Astrocyte (in vitro differentiated cells and primary cell): ENCODE measurements at regions not wholly inside any gene's neighbourhood (a gene's known extent, or its start where the extent isn't known, plus 50 kb on each side); places are given as distances from the start of the nearest gene placed in this dataset.

ENCODE experiments used
- DNase-seq: peaks from one replicate; pipeline ENCODE4 v3.0.0-alpha.2; 2010; ENCODE audit warnings: low read depth
- FAIRE-seq: peaks from 2 replicates; lab custom pipeline; 2011; peaks lifted over from hg19 to GRCh38; lab: Jason Lieb, UNC
- H2AFZ ChIP-seq: 2 replicates; pipeline ENCODE4 v1.6.0; 2012; ENCODE audit warnings: low read depth, low read length, inconsistent platforms
- H3K27ac ChIP-seq: 2 replicates; pipeline ENCODE4 v1.5.1; 2011; ENCODE audit warnings: low read depth, low read length, inconsistent platforms
- H3K27me3 ChIP-seq: 2 replicates; pipeline ENCODE4 v1.6.0; 2011; ENCODE audit warnings: low read length, inconsistent platforms; ENCODE audit not compliant: insufficient read depth
- H3K36me3 ChIP-seq: 2 replicates; pipeline ENCODE4 v1.5.1; 2011; ENCODE audit warnings: low read length, inconsistent platforms; ENCODE audit not compliant: insufficient read depth
- H3K4me1 ChIP-seq: 2 replicates; pipeline ENCODE4 v1.5.1; 2011; ENCODE audit warnings: low read length, inconsistent platforms; ENCODE audit not compliant: insufficient read depth
- H3K4me2 ChIP-seq: 2 replicates; pipeline ENCODE4 v1.6.0; 2012; ENCODE audit warnings: low read length, inconsistent platforms
- H3K4me3 ChIP-seq: 2 replicates; pipeline ENCODE4 v1.5.1; 2011; ENCODE audit warnings: low read depth, mild to moderate bottlenecking, low read length, inconsistent platforms; ENCODE audit not compliant: insufficient read depth
- H3K79me2 ChIP-seq: 2 replicates; pipeline ENCODE4 v1.6.0; 2012; ENCODE audit warnings: mild to moderate bottlenecking, low read length, inconsistent platforms; ENCODE audit not compliant: insufficient read depth
- H3K9ac ChIP-seq: 2 replicates; pipeline ENCODE4 v1.6.0; 2012; ENCODE audit warnings: mild to moderate bottlenecking, low read length, inconsistent platforms
- H3K9me3 ChIP-seq: 2 replicates; pipeline ENCODE4 v1.5.1; 2012; ENCODE audit warnings: low read depth, mild to moderate bottlenecking, low read length, inconsistent platforms; ENCODE audit not compliant: insufficient read depth
- H4K20me1 ChIP-seq: 2 replicates; pipeline ENCODE4 v1.6.0; 2012; ENCODE audit warnings: low read length, inconsistent platforms; ENCODE audit not compliant: insufficient read depth
- H3K27ac Mint-ChIP-seq: one replicate; pipeline ENCODE4 v1.8.0; 2021; ENCODE audit warnings: mild to moderate bottlenecking, mixed read lengths; ENCODE audit not compliant: unreplicated experiment
- H3K27me3 Mint-ChIP-seq: one replicate; pipeline ENCODE4 v1.8.0; 2021; ENCODE audit warnings: low read depth, mixed read lengths; ENCODE audit not compliant: unreplicated experiment
- H3K36me3 Mint-ChIP-seq: one replicate; pipeline ENCODE4 v1.8.0; 2021; ENCODE audit warnings: low read depth, mixed read lengths; ENCODE audit not compliant: unreplicated experiment
- H3K4me1 Mint-ChIP-seq: one replicate; pipeline ENCODE4 v1.8.0; 2021; ENCODE audit warnings: low read depth, mixed read lengths; ENCODE audit not compliant: unreplicated experiment
- H3K4me3 Mint-ChIP-seq: one replicate; pipeline ENCODE4 v1.8.0; 2021; ENCODE audit warnings: mild to moderate bottlenecking, moderate library complexity, mixed read lengths; ENCODE audit not compliant: unreplicated experiment
- H3K9me3 Mint-ChIP-seq: one replicate; pipeline ENCODE4 v1.8.0; 2021; ENCODE audit warnings: mild to moderate bottlenecking, mixed read lengths; ENCODE audit not compliant: unreplicated experiment
- CTCF ChIP-seq: IDR thresholded peaks from 2 replicates; pipeline ENCODE4 v1.5.1; 2011; ENCODE audit warnings: low read depth, mild to moderate bottlenecking, inconsistent platforms, low read length, moderate library complexity; ENCODE audit not compliant: insufficient read depth
- EZH2 ChIP-seq: IDR thresholded peaks from 2 replicates; pipeline ENCODE4 v1.6.1; 2012; ENCODE audit warnings: mild to moderate bottlenecking, low read length, inconsistent platforms; ENCODE audit not compliant: insufficient read depth

- H3K4me1 Mint-ChIP-seq, result peaks cover 6% of the 10 kb centered on the region
- TF ChIP-seq EZH2, result no peak
- TF ChIP-seq CTCF, result no peak
Measured at GRCh38 chr1:117793413-117793812, 136.0 kb downstream of the GDAP2 start.

DNA sequence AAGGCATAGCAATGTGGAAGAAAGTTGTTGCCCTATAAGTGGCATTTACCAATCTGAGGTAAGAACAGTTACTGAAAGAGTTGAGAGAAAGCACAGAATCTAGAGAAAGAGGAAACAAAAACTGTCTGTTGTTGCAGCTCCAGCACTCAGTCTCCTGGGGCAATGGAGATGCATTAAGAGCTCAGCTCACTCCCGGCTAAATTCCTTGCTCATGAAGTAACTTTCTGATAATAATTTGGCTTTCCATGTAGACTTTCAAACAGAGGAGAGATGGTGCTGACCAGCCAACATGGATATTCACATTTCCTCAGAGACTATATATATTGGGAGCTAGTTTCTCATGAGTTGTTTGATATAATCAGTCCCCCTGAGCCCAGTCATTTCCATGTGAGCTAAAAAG lies 135.3 kb downstream of the GDAP2 start:
- Histone ChIP-seq H3K9me3 (no peaks in the 10 kb centered on the region), H3K79me2 (no peaks in the 10 kb centered on the region), H3K4me2 (no peak overlapping the region), H3K4me3 (no peak overlapping the region), H3K27ac (no peak overlapping the region), H3K27me3 (no peaks in the 10 kb centered on the region), H3K36me3 (no peaks in the 10 kb centered on the region), H4K20me1 (no peaks in the 10 kb centered on the region), H2AFZ (no peak overlapping the region), H3K4me1 (no peaks in the 10 kb centered on the region), H3K9ac (no peak overlapping the region)
- H3K4me1 Mint-ChIP-seq, result peaks cover 6% of the 10 kb centered on the region
- FAIRE-seq, result no peak
- H3K27me3 Mint-ChIP-seq, result no peaks in the 10 kb centered on the region
- no peak overlapping the region for H3K27ac Mint-ChIP-seq
- TF ChIP-seq EZH2, result no peak
- TF ChIP-seq CTCF, result no peak
- no peak for DNase-seq
- no peak overlapping the region for H3K4me3 Mint-ChIP-seq
- no peaks in the 10 kb centered on the region for H3K9me3 Mint-ChIP-seq
- no peaks in the 10 kb centered on the region for H3K36me3 Mint-ChIP-seq

More at GRCh38 chr1:117793413-117793812, 136.0 kb downstream of the GDAP2 start:
- Histone ChIP-seq H3K36me3 (no peaks in the 10 kb centered on the region), H3K79me2 (no peaks in the 10 kb centered on the region), H3K9me3 (no peaks in the 10 kb centered on the region), H3K9ac (no peak overlapping the region), H3K27ac (no peak overlapping the region), H3K4me1 (no peaks in the 10 kb centered on the region), H2AFZ (no peak overlapping the region), H3K27me3 (no peaks in the 10 kb centered on the region), H3K4me3 (no peak overlapping the region), H3K4me2 (no peak overlapping the region), H4K20me1 (no peaks in the 10 kb centered on the region)
- H3K36me3 Mint-ChIP-seq, result no peaks in the 10 kb centered on the region
- DNase-seq (no peak), FAIRE-seq (no peak)
- no peaks in the 10 kb centered on the region for H3K27me3 Mint-ChIP-seq
- no peak overlapping the region for H3K4me3 Mint-ChIP-seq
- H3K9me3 Mint-ChIP-seq, result no peaks in the 10 kb centered on the region
- H3K27ac Mint-ChIP-seq, result no peak overlapping the region

GRCh38 chr1:117795190-117795589 lies 134.2 kb downstream of the GDAP2 start:
- H3K79me2 ChIP-seq, result no peaks in the 10 kb centered on the region
- H3K4me3 Mint-ChIP-seq, result no peak overlapping the region
- H3K4me1 Mint-ChIP-seq, result peaks cover 6% of the 10 kb centered on the region
- H2AFZ ChIP-seq, result no peak overlapping the region
- no peaks in the 10 kb centered on the region for H3K9me3 Mint-ChIP-seq
- no peaks in the 10 kb centered on the region for H3K4me1 ChIP-seq
- DNase-seq (peak; percentile 87), FAIRE-seq (peak; percentile 87)
- H3K9ac ChIP-seq, result no peak overlapping the region
- no peaks in the 10 kb centered on the region for H3K36me3 ChIP-seq
- no peaks in the 10 kb centered on the region for H3K9me3 ChIP-seq
- H3K4me2 ChIP-seq, result peak overlapping the region; percentile 8
- no peaks in the 10 kb centered on the region for H3K27me3 Mint-ChIP-seq
- no peaks in the 10 kb centered on the region for H3K27me3 ChIP-seq
- H4K20me1 ChIP-seq, result no peaks in the 10 kb centered on the region
- no peak overlapping the region for H3K4me3 ChIP-seq
- H3K36me3 Mint-ChIP-seq, result no peaks in the 10 kb centered on the region
- TF ChIP-seq EZH2 (no peak), CTCF (no peak)
- peak overlapping the region; percentile 40 for H3K27ac ChIP-seq
- peak overlapping the region; percentile 28 for H3K27ac Mint-ChIP-seq
